ENCODE measurements at regions not wholly inside any gene's neighbourhood (a gene's known extent, or its start where the extent isn't known, plus 50 kb on each side); places are given as distances from the start of the nearest gene placed in this dataset.
"Not testable (repeated sequence)": the region's sequence is repeated elsewhere in the genome, so short reads cannot be mapped to it uniquely, and the experiment has no call there.

DNA sequence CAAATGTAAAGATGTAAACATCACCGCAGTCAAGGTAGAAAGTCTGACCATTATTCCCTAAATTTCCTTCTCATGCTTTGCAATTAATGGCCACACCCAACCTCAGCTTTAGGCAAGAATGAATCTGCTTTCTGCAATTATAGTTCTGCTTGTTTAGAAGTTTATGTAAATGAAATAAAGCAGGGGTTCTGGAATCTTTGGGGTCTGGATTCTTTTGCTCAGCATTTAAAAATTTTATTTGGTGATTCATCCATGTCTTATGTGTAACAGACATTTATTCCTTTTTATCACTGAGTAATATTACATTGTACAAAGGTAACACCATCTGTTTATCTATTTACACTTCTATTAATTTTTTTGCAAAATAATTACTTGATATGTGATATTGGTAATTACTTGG lies 613.6 kb downstream of the UTRN start:
- no peak for DNase-seq (ENCODE audit: low read depth in 2 of 2, low spot score in 1 of 2)

GRCh38 chr6:144899161-144899560 lies 614.0 kb downstream of the UTRN start:
- DNase-seq (ENCODE audit: low read depth in 2 of 2, low spot score in 1 of 2) = no peak

DNA sequence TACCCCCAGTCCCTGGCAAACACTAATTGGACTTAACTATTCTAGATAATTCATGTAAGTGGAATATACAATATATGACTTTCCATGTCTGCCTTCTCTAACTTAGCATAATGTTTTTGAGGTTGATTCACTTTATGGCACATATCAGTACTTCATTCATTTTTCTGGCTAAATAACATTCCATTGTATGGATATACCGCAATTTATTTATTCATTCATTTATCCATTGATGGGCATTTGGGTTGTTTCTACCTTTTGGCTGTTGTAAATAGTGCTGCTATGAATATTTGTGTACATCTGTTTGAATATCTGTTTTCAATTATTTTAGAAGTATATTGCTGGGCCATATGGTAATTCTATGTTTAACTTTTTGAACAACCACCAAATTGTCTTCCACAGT lies 616.3 kb downstream of the UTRN start:
- no peak for DNase-seq (ENCODE audit: low read depth in 2 of 2, low spot score in 1 of 2)

GRCh38 chr6:144908004-144908403 lies 622.9 kb downstream of the UTRN start:
- DNase-seq (ENCODE audit: low read depth in 2 of 2, low spot score in 1 of 2) = no peak

DNA sequence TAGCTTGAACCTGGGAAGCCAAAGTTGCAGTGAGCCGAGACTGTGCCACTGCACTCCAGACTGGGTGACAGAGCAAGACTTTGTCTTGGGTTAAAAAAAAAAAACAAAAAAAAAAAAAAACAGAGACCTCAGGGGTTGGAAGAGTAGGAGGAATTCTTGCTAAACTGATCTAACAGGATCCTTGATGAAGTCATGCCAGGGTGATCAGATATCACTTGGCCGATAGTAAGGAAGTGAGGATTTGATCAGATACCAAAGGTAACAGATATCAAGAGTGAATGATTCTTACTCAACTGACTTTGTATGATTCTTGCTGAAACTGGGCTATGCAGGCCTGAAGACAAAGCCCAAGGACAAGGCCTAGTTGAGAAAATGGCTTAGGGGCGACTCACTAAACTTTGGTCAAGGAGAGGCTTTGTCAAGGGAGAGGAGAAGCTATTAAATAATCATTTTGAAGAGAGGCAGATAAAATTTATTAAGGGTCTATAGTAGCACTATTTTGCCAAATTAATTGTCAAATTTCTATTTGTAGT lies 624.7 kb downstream of the UTRN start:
- DNase-seq (ENCODE audit: low read depth in 2 of 2, low spot score in 1 of 2) = no peak

- no peak for DNase-seq (ENCODE audit: low read depth in 2 of 2, low spot score in 1 of 2)
Observed at GRCh38 chr6:144911322-144911721, 626.2 kb downstream of the UTRN start.

DNA sequence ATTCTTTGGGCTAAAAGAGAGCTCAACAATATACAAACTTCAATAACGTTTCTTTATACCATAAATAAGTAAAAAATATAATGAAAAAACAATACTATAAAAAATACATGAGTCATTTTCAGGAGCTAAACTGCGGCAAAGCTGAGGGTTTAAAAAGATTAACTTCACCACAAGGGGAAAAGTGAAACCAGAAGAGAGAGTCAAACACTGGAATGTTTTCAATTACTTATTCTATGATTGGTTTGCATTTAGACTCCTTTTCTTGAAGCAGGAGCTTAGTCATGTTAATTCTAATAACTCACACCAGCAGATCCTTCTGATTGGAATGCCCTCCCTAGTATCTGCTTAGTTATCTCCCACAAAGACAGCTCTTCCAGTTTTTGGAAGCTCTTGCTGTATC lies 627.3 kb downstream of the UTRN start:
- no peak for DNase-seq (ENCODE audit: low read depth in 2 of 2, low spot score in 1 of 2)

DNA sequence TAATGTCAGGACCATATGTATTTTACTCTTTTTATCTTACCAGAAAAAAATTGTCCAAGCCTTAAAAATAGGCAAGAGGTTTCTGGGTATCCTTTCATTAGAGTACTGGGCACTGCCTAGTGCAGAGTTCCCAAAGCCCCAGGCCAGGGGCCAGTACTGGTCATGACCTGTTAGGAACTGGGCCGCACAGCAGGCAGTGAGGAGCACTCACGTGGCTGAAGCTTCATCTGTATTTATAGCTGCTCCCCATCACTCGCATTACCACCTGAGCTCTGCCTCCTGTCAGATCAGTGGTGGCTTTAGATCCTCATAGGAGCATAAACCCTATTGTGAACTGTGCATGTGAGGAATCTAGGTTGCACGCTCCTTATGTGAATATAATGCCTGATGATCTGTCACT lies 632.9 kb downstream of the UTRN start:
- DNase-seq (ENCODE audit: low read depth in 2 of 2, low spot score in 1 of 2) = no peak

- no peak for DNase-seq (ENCODE audit: low read depth in 2 of 2, low spot score in 1 of 2)
Observed at GRCh38 chr6:144919560-144919959, 634.4 kb downstream of the UTRN start.

GRCh38 chr6:144920391-144920961 lies 635.3 kb downstream of the UTRN start:
- no peak for DNase-seq (ENCODE audit: low read depth in 2 of 2, low spot score in 1 of 2)

GRCh38 chr6:144921206-144921975 lies 636.3 kb downstream of the UTRN start:
- DNase-seq (ENCODE audit: low read depth in 2 of 2, low spot score in 1 of 2) = no peak

DNA sequence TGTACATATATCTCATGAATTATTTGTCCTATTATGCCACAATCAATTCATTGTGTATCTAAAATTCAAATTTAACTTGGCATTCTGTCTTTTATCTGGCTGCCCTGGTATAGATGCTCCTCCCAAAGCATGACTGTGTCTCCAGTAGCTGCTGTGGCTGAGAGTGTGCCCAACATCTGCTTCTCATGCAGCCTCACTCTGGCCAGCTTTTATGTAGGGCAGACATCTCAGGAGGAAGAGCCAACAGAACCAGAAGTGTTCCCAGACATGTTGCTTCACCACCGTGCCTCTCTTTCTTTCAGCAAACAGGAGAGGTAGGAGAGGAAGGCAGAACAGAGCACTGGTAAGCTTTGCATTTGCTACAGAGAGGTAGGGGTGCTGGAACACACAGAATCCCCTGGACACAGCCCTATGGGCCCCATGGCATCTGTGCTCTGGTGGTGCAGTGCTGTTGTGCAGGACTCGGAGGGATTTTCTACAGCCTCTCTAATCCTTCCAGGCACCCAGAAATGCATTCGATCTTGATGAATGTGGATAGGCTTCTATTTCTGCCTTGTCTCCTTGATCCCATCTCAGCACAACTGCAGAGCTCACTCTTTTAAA lies 637.1 kb downstream of the UTRN start:
- no peak for DNase-seq (ENCODE audit: low read depth in 2 of 2, low spot score in 1 of 2)

DNA sequence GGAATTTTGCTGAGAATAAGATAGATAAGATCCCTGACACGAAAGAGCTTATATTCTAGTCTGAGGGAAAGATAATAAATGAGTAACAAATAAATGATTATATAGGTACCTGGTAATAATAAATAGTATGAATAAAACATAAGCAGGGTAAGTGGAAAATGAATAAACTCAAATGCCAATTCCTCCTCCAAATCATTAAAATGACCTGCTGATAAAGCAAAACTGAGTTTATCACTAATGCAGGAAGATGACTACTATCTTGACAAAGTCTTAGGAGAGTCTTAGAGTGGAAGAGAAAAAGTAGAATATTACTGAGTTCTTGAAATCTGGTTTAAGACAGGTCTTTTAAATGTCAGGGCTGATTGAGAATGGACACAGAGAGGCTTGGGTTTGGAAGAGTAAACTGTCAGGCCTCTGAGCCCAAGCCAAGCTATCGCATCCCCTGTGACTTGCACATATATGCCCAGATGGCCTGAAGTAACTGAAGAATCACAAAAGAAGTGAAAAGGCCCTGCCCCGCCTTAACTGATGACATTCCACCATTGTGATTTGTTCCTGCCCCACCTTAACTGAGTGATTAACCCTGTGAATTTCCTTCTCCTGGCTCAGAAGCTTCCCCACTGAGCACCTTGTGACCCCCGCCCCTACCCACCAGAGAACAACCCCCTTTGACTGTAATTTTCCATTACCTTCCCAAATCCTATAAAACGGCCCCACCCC lies 637.8 kb downstream of the UTRN start:
- not testable (repeated sequence) for DNase-seq (ENCODE audit: low read depth in 2 of 2, low spot score in 1 of 2)

GRCh38 chr6:144923491-144923787 lies 638.3 kb downstream of the UTRN start:
- not testable (repeated sequence) for DNase-seq (ENCODE audit: low read depth in 2 of 2, low spot score in 1 of 2)

DNA sequence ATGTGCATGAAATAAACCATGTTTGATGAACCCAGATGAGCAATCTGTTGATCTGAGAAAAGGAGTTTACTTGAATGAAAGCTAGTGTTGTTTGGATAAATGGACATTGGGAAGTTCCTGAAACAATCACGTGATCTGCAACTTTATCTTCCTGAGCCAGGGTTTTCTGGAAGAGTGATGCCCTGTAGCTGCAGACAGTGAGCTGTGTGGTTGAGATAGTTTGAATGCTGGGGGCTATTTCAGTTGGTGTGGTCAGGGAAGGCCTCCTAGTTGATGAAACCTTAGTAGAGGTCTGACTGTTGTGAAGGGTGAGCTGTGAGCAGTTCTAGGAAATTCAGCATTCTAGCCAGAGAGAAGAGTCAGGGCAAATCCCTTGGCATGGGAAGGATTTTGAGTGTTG lies 643.7 kb downstream of the UTRN start:
- DNase-seq (ENCODE audit: low read depth in 2 of 2, low spot score in 1 of 2) = no peak

GRCh38 chr6:144929262-144929661 lies 644.1 kb downstream of the UTRN start:
- DNase-seq (ENCODE audit: low read depth in 2 of 2, low spot score in 1 of 2) = no peak

DNA sequence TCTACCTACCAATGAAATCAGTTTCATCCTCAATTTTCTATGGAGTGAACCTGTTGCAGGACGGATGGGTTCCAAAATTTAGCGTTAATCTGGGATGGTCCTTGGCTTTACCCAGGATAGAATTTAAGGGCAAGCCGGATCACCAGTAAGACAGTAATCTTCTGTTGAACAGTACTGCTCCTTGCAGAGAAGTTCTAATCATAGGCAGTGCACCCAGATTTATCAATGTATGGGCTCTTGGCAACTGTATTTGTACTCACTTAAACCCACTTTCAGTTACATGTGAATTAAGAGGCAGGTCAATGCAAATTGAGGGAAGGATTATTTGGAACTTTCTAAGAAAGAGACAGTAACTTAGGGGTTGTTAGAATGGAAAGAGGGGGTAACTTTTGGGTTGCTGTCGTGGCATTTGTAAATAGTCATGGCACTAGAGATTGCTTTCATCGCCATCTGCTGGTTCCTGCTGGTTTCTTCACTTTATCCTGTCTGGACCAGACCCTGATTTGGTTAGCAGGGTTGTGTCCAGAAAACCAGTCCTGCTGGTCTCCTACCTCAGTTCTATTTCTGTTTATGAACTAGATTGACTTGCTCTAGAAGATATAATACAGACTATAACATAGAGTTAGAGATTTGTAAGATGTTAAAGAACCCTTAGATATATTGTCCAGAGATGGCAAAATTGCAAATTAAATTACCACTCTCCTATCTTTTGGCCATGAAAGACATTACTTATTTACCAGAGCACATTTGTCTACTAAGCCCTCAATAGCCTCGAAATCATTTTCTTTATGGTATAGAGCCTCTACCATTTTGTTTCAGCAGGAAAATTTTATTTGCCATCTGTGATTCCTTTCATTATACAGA lies 646.3 kb downstream of the UTRN start:
- DNase-seq (ENCODE audit: low read depth in 2 of 2, low spot score in 1 of 2) = no peak

- no peak for DNase-seq (ENCODE audit: low read depth in 2 of 2, low spot score in 1 of 2)
Observed at GRCh38 chr6:144932621-144933020, 647.5 kb downstream of the UTRN start.

GRCh38 chr6:144935181-144935580 lies 650.0 kb downstream of the UTRN start:
- DNase-seq (ENCODE audit: low read depth in 2 of 2, low spot score in 1 of 2) = no peak

DNA sequence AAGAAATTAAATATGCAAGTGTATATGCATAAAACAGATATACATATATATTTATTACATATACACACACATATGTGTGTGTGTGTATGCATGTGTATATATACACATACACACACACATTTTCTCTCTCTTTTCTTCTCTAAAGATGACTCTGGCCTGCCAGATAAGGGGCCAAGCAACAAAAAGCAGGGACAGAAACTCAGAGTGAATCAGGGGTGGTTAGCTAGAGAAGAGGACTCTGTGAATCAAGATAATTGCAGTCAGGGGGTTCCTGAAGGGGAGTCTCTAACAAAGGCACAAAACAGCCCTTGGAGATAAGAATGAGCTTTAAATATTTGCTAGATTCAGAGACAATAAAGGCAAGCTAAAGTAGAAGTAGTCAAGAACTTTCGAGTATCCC lies 650.5 kb downstream of the UTRN start:
- DNase-seq (ENCODE audit: low read depth in 2 of 2, low spot score in 1 of 2) = no peak

DNA sequence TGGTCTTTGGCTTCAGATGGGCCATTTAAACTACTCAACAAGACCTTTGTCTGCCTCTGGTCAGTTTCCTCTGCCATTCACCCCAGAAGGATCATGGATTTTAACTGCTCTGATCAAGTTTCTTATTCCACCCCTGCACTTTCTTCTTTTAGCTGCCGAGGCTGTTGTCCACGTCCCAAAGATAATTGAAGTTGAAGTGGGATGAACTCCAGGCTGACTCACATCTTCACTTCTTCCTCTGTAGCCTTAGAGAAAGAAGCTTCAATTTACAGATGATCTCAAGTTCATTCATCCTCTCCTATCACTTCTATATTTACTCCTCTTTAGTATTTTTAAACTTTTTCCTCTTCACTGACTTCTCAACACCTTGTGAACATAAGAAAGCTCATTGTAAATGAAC lies 651.6 kb downstream of the UTRN start:
- no peak for DNase-seq (ENCODE audit: low read depth in 2 of 2, low spot score in 1 of 2)

Data from stimulated activated CD8-positive, alpha-beta memory T cell treated with anti-CD3 and anti-CD28 coated beads, Interleukin-4, amount 100 ng/mL, for 4 hours (primary cell).